ENCODE measurements at regions not wholly inside any gene's neighbourhood (a gene's known extent, or its start where the extent isn't known, plus 50 kb on each side); places are given as distances from the start of the nearest gene placed in this dataset.

DNA sequence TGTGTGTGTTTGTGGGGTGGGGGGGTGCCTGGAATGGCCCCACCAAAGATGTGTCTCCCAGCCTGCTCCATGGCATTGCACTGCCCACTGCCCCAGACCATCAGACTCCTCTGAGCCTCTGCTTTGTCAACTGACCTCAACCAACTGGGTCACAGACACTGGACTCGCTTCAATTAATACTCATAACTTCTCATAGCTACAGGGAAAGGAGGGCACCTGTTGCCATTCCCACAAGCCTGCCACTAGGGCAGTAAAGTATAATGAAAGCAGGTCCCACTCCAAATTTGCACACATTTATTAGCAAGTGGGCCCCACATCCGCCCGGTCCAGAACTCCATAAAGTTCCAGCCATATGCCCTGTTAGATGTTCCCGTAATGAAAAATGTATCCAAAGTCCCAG lies 70.5 kb upstream of the PRDM11 start:
- dilution Hi-C loops (cut with MboI; ENCODE audit: extremely low pct_ligation_motif_present, low sequenced_read_pairs): no loop called here
- H3K27me3 ChIP-seq (ENCODE audit: control insufficient read depth, extremely low read depth, insufficient read depth, low read length): no peaks in the 10 kb centered on the region
- no peaks in the 10 kb centered on the region for H3K36me3 ChIP-seq (ENCODE audit: control insufficient read depth in 2 of 2, extremely low read depth in 1 of 2, insufficient read depth in 2 of 2, low read length in 2 of 2)
- H3K79me2 ChIP-seq (ENCODE audit: control insufficient read depth, insufficient read depth, low read length): no peaks in the 10 kb centered on the region
- no peak overlapping the region for H3K27ac ChIP-seq (ENCODE audit: control insufficient read depth, insufficient read depth, low read length)
- FAIRE-seq (no peak), DNase-seq (ENCODE audit: low read depth, low spot score) (no peak)
- H3K4me1 ChIP-seq (ENCODE audit: control insufficient read depth, extremely low read depth, insufficient read depth, low read length): peaks cover 48% of the 10 kb centered on the region
- no peak overlapping the region for H3K4me3 ChIP-seq (ENCODE audit: control insufficient read depth in 2 of 3, extremely low read depth in 1 of 3, insufficient read depth in 2 of 3, low read depth in 1 of 3, low read length in 3 of 3)
- no peaks in the 10 kb centered on the region for H4K20me1 ChIP-seq (ENCODE audit: control insufficient read depth, extremely low read depth, insufficient read depth, low read length)
- H3K9me1 ChIP-seq (ENCODE audit: control insufficient read depth, extremely low read depth, insufficient read depth, low read length): no peaks in the 10 kb centered on the region
- no peaks in the 10 kb centered on the region for H3K9me3 ChIP-seq (ENCODE audit: control insufficient read depth, low read depth, low read length)
- no peak overlapping the region for H2AFZ ChIP-seq (ENCODE audit: control insufficient read depth, low read length)
- H3K9ac ChIP-seq (ENCODE audit: control insufficient read depth, extremely low read depth, insufficient read depth, low read length): no peak overlapping the region
- no peak overlapping the region for H3K4me2 ChIP-seq (ENCODE audit: control insufficient read depth, extremely low read depth, insufficient read depth, low read depth, low read length)
- TF ChIP-seq, protein P1, sequence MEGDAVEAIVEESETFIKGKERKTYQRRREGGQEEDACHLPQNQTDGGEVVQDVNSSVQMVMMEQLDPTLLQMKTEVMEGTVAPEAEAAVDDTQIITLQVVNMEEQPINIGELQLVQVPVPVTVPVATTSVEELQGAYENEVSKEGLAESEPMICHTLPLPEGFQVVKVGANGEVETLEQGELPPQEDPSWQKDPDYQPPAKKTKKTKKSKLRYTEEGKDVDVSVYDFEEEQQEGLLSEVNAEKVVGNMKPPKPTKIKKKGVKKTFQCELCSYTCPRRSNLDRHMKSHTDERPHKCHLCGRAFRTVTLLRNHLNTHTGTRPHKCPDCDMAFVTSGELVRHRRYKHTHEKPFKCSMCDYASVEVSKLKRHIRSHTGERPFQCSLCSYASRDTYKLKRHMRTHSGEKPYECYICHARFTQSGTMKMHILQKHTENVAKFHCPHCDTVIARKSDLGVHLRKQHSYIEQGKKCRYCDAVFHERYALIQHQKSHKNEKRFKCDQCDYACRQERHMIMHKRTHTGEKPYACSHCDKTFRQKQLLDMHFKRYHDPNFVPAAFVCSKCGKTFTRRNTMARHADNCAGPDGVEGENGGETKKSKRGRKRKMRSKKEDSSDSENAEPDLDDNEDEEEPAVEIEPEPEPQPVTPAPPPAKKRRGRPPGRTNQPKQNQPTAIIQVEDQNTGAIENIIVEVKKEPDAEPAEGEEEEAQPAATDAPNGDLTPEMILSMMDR (optimal IDR thresholded peaks at IDR 0.05 in 1 of 3, IDR thresholded peaks at IDR 0.05 in 1 of 3, conservative IDR thresholded peaks at IDR 0.05 in 1 of 3; ENCODE audit: extremely low read depth in 1 of 3, insufficient read depth in 2 of 3, low read length in 3 of 3): no peak
- no peak for TF ChIP-seq EZH2 (IDR thresholded peaks at IDR 0.05; ENCODE audit: low read length)

DNA sequence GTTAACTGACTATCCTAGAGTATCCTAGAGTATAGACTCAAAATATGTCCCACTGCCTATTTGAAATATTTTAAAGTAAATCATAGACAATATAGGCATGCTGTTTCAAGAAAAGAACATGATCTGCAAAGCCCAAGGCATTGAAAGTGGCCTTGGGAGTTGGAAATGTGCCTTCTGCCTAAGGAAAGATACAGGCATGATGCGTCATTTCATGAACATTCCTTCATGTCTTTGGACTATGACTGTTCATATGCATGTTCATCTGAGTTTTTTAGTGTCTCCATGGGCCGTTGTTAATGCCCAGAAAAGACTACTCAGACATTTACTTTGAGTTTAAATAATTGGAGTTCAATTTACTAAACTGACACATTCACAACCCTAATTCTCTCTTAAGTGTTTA lies 69.7 kb upstream of the PRDM11 start:
- H3K9me3 ChIP-seq (ENCODE audit: control insufficient read depth, low read depth, low read length): no peaks in the 10 kb centered on the region
- peak; percentile 58 for DNase-seq (ENCODE audit: low read depth, low spot score)
- no peak overlapping the region for H3K4me3 ChIP-seq (ENCODE audit: control insufficient read depth in 2 of 3, extremely low read depth in 1 of 3, insufficient read depth in 2 of 3, low read depth in 1 of 3, low read length in 3 of 3)
- peak overlapping the region; percentile 4 for H3K4me2 ChIP-seq (ENCODE audit: control insufficient read depth, extremely low read depth, insufficient read depth, low read depth, low read length)
- dilution Hi-C loops (cut with MboI; ENCODE audit: extremely low pct_ligation_motif_present, low sequenced_read_pairs): no loop called here
- H4K20me1 ChIP-seq (ENCODE audit: control insufficient read depth, extremely low read depth, insufficient read depth, low read length): no peaks in the 10 kb centered on the region
- no peak overlapping the region for H2AFZ ChIP-seq (ENCODE audit: control insufficient read depth, low read length)
- peak overlapping the region; percentile 5 for H3K27ac ChIP-seq (ENCODE audit: control insufficient read depth, insufficient read depth, low read length)
- no peaks in the 10 kb centered on the region for H3K9me1 ChIP-seq (ENCODE audit: control insufficient read depth, extremely low read depth, insufficient read depth, low read length)
- H3K79me2 ChIP-seq (ENCODE audit: control insufficient read depth, insufficient read depth, low read length): no peaks in the 10 kb centered on the region
- H3K4me1 ChIP-seq (ENCODE audit: control insufficient read depth, extremely low read depth, insufficient read depth, low read length): peaks cover 48% of the 10 kb centered on the region
- H3K27me3 ChIP-seq (ENCODE audit: control insufficient read depth, extremely low read depth, insufficient read depth, low read length): no peaks in the 10 kb centered on the region
- no peaks in the 10 kb centered on the region for H3K36me3 ChIP-seq (ENCODE audit: control insufficient read depth in 2 of 2, extremely low read depth in 1 of 2, insufficient read depth in 2 of 2, low read length in 2 of 2)
- no peak for TF ChIP-seq EZH2 (IDR thresholded peaks at IDR 0.05; ENCODE audit: low read length)
- TF ChIP-seq, protein P1 (optimal IDR thresholded peaks at IDR 0.05 in 1 of 3, IDR thresholded peaks at IDR 0.05 in 1 of 3, conservative IDR thresholded peaks at IDR 0.05 in 1 of 3; ENCODE audit: extremely low read depth in 1 of 3, insufficient read depth in 2 of 3, low read length in 3 of 3): no peak
- H3K9ac ChIP-seq (ENCODE audit: control insufficient read depth, extremely low read depth, insufficient read depth, low read length): no peak overlapping the region
- FAIRE-seq: peak; percentile 95
